ENCODE measurements at regions not wholly inside any gene's neighbourhood (a gene's known extent, or its start where the extent isn't known, plus 50 kb on each side); places are given as distances from the start of the nearest gene placed in this dataset.

- DNase-seq: no peak
- no peak overlapping the region for H2BK5ac ChIP-seq (ENCODE audit: low read depth, low read length, poor library complexity, severe bottlenecking)
- H2BK20ac ChIP-seq (ENCODE audit: low read depth, low read length): no peak overlapping the region
- BruUV-seq (replicated peaks): no TSS peak
- in situ Hi-C loops (cut with MboI; ENCODE audit: low sequenced_read_pairs) (no loop called here), intact Hi-C loops (cut with micrococcal nuclease) (no loop called here), dilution Hi-C loops (cut with HindIII; ENCODE audit: low sequenced_read_pairs, unreplicated experiment) (no loop called here)
- H3K14ac ChIP-seq (replicated peaks; ENCODE audit: low read depth, low read length): no peak overlapping the region
- H3K9me1 ChIP-seq (ENCODE audit: insufficient read depth, low read length): no peaks in the 10 kb centered on the region
- H3K4me3 ChIP-seq (ENCODE audit: insufficient read depth, low read depth, low read length): no peak overlapping the region
- no peaks in the 10 kb centered on the region for H3K4me1 ChIP-seq (ENCODE audit: control insufficient read depth, insufficient read depth, low read length)
- TF ChIP-seq, protein P1, sequence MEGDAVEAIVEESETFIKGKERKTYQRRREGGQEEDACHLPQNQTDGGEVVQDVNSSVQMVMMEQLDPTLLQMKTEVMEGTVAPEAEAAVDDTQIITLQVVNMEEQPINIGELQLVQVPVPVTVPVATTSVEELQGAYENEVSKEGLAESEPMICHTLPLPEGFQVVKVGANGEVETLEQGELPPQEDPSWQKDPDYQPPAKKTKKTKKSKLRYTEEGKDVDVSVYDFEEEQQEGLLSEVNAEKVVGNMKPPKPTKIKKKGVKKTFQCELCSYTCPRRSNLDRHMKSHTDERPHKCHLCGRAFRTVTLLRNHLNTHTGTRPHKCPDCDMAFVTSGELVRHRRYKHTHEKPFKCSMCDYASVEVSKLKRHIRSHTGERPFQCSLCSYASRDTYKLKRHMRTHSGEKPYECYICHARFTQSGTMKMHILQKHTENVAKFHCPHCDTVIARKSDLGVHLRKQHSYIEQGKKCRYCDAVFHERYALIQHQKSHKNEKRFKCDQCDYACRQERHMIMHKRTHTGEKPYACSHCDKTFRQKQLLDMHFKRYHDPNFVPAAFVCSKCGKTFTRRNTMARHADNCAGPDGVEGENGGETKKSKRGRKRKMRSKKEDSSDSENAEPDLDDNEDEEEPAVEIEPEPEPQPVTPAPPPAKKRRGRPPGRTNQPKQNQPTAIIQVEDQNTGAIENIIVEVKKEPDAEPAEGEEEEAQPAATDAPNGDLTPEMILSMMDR (conservative IDR thresholded peaks at IDR 0.05; ENCODE audit: low read depth, low read length): no peak
- TF ChIP-seq FOS (IDR thresholded peaks at IDR 0.05; ENCODE audit: low read depth, low read length) (no peak), POLR2A (IDR thresholded peaks at IDR 0.05; ENCODE audit: low read depth, low read length) (no peak), RFX5 (IDR thresholded peaks at IDR 0.05; ENCODE audit: low read depth, low read length) (no peak), MAFK (IDR thresholded peaks at IDR 0.05; ENCODE audit: low read depth, low read length) (no peak), RAD21 (IDR thresholded peaks at IDR 0.05; ENCODE audit: low read length) (no peak), ELK1 (IDR thresholded peaks at IDR 0.05; ENCODE audit: borderline replicate concordance, low read depth, low read length) (no peak), BHLHE40 (IDR thresholded peaks at IDR 0.05; ENCODE audit: low read depth, low read length) (no peak), MXI1 (IDR thresholded peaks at IDR 0.05; ENCODE audit: borderline replicate concordance, low read depth, low read length) (no peak)
- TF ChIP-seq, protein P2, sequence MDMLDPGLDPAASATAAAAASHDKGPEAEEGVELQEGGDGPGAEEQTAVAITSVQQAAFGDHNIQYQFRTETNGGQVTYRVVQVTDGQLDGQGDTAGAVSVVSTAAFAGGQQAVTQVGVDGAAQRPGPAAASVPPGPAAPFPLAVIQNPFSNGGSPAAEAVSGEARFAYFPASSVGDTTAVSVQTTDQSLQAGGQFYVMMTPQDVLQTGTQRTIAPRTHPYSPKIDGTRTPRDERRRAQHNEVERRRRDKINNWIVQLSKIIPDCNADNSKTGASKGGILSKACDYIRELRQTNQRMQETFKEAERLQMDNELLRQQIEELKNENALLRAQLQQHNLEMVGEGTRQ (IDR thresholded peaks at IDR 0.05; ENCODE audit: low read depth, low read length): no peak
- CTCF ChIA-PET: no interaction called here
- POLR2A ChIA-PET (ENCODE audit: unreplicated experiment): no interaction called here
- no peak overlapping the region for H3K4ac ChIP-seq (ENCODE audit: low read depth, low read length)
- H2BK15ac ChIP-seq (ENCODE audit: low read depth, low read length): no peak overlapping the region
- H3K56ac ChIP-seq (ENCODE audit: extremely low read depth, insufficient read depth, low read length): no peak overlapping the region
- no peak overlapping the region for H3K9ac ChIP-seq (ENCODE audit: low read depth, low read length)
- no peak overlapping the region for H3K4me2 ChIP-seq (ENCODE audit: low read depth, low read length)
- H3K18ac ChIP-seq (ENCODE audit: low read depth, low read length): no peak overlapping the region
- peaks cover 31% of the 10 kb centered on the region for H3K27me3 ChIP-seq (ENCODE audit: control insufficient read depth, insufficient read depth, low read length)
- H3K9me3 ChIP-seq (ENCODE audit: control insufficient read depth, insufficient read depth, low read length): peaks cover 6% of the 10 kb centered on the region
- no peak for ATAC-seq (ENCODE audit: low read depth)
- H4K20me1 ChIP-seq (ENCODE audit: insufficient read depth, low read length): no peaks in the 10 kb centered on the region
- no peak overlapping the region for H2AFZ ChIP-seq (replicated peaks; ENCODE audit: low read length, poor library complexity)
- H2AK5ac ChIP-seq (ENCODE audit: low read depth, low read length): no peak overlapping the region
- no peak overlapping the region for H3K27ac ChIP-seq (ENCODE audit: insufficient read depth, low read length)
- H3K79me1 ChIP-seq (ENCODE audit: low read depth in 1 of 2, low read length in 2 of 2): no peaks in the 10 kb centered on the region
- no peak overlapping the region for H2BK120ac ChIP-seq (ENCODE audit: low read depth, low read length)
- H3K36me3 ChIP-seq (ENCODE audit: control insufficient read depth, insufficient read depth, low read length): no peaks in the 10 kb centered on the region
- H2AK9ac ChIP-seq (replicated peaks; ENCODE audit: low read depth, low read length, poor library complexity): no peak overlapping the region
- no peak overlapping the region for H4K91ac ChIP-seq (ENCODE audit: insufficient read depth, low read depth, low read length)
- H4K5ac ChIP-seq (ENCODE audit: low read depth, low read length): no peak overlapping the region
- no peak overlapping the region for H4K8ac ChIP-seq (ENCODE audit: low read depth in 2 of 2, low read length in 2 of 2)
- H3K23ac ChIP-seq (ENCODE audit: low read depth, low read length): no peak overlapping the region
Measured at GRCh38 chr5:171673840-171674239, 111.8 kb upstream of the SMIM23 start.
